Ovary (tissue), 7 donors: ENCODE measurements at regions not wholly inside any gene's neighbourhood (a gene's known extent, or its start where the extent isn't known, plus 50 kb on each side); places are given as distances from the start of the nearest gene placed in this dataset.

ENCODE experiments used
- DNase-seq, 5 donors: peaks; one replicate each; pipeline ENCODE4 v3.0.0-alpha.2; 2019 to 2020
- H3K27ac ChIP-seq, 2 donors: fragments of 200-600 bp; one replicate each; pipeline versions ENCODE4 v1.5.1 to v1.8.0; 2019 to 2022
- H3K27me3 ChIP-seq: fragments of 200-600 bp; one replicate; pipeline ENCODE4 v1.8.0; 2022
- H3K36me3 ChIP-seq: fragments of 200-600 bp; sonication (generic); one replicate; pipeline ENCODE4 v1.5.1; 2019
- H3K4me1 ChIP-seq: one replicate; pipeline ENCODE4 v1.8.1; 2013; ENCODE audit warnings: mild to moderate bottlenecking, moderate library complexity; ENCODE audit not compliant: insufficient read depth
- H3K4me3 ChIP-seq: fragments of 200-600 bp; sonication (generic); one replicate; pipeline ENCODE4 v1.5.1; 2017
- H3K9me3 ChIP-seq, 2 donors: fragments of 200-600 bp in 1 of 2; sonication (generic) in 1 of 2; one replicate each; pipeline versions ENCODE4 v1.5.1 to v1.8.1; 2013 to 2019; ENCODE audit warnings: mild to moderate bottlenecking in 1 of 2, moderate library complexity in 1 of 2
- CTCF ChIP-seq, 3 donors: fragments of 450-650 bp in 2 of 3; fragments of 200-600 bp in 1 of 3; IDR thresholded peaks; one replicate each; pipeline versions ENCODE4 v1.5.1 to v1.8.0; 2016 to 2022; ENCODE audit warnings: antibody characterized with exemption in 3 of 3, mild to moderate bottlenecking in 1 of 3
- EP300 ChIP-seq: sonication (generic); formaldehyde crosslinking; IDR thresholded peaks from one replicate; pipeline ENCODE4 v1.6.1; 2017; ENCODE audit warnings: antibody characterized with exemption
- POLR2A ChIP-seq: fragments of 450-650 bp; IDR thresholded peaks from one replicate; pipeline ENCODE4 v1.6.1; 2017; ENCODE audit warnings: antibody characterized with exemption, mild to moderate bottlenecking, moderate library complexity
- WGBS, 3 donors: extraction: QIAGEN DNeasy Blood & Tissue Kit in 1 of 3; methylation state at CpG; one replicate each; pipeline versions ENCODE4 v1.1.5 to v1.1.7; 2013 to 2017; 5-methylcytosine and 5-hydroxymethylcytosine counted together
- intact Hi-C, 4 donors: fragments of 100-400 bp; cut with DNase I; formaldehyde crosslinking; loops; one replicate each; pipeline versions ENCODE4 v1.11.0 to v1.15.1; 2022 to 2023
- donor health status: DM: no; HTN: no; CAD: no; lungs with moderate emphysema.
- donor health status: DM: no; HTN: no; CAD: no.
- donor health status: Bipolar disorder and iron deficiency.
- donor health status: DM: no; HTN: no; CAD: no.
- donor health status: DM: yes; HTN: yes; CAD: no.

- TF ChIP-seq EP300 (no peak), POLR2A (no peak), CTCF (IDR thresholded peaks at IDR 0.05) (no peak)
- H3K36me3 ChIP-seq: no peaks in the 10 kb centered on the region
- WGBS, 3 donors: 36 to 41% (median 39%) methylated on average over 5 of the region's 5 CpGs
Measured at GRCh38 chr3:22159004-22159695, 408.1 kb upstream of the ZNF385D start.

DNA sequence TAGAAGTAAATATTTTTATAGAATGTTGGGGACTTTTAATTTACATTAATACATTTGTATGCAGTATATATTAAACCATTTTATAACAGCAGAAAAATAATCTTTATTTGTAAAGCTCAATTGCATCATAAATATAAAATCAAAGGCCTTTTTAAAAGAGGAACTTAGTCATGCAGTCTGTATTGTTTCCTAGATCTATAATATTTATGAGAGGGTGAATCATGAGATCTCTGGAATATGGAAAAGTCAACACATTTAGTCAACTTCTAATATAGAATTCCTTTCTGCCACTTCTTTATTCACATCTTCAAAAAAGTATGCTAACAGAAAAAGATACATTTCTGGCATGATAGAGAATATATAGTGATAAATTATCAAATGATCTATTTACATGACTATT is 410.3 kb upstream of the ZNF385D start:
- Histone ChIP-seq H3K4me3 (no peak overlapping the region), H3K36me3 (no peaks in the 10 kb centered on the region), H3K27ac (no peak overlapping the region), H3K9me3 (no peaks in the 10 kb centered on the region), H3K4me1 (no peaks in the 10 kb centered on the region), H3K27me3 (no peaks in the 10 kb centered on the region)
- TF ChIP-seq EP300 (no peak), POLR2A (no peak), CTCF (IDR thresholded peaks at IDR 0.05) (no peak)
- DNase-seq: no peak
- intact Hi-C loops: no loop called here

More at GRCh38 chr3:22159004-22159695, 408.1 kb upstream of the ZNF385D start:
- H3K4me1 ChIP-seq: no peaks in the 10 kb centered on the region
- DNase-seq: no peak
- no peak overlapping the region for H3K4me3 ChIP-seq
- intact Hi-C loops: no loop called here
- no peaks in the 10 kb centered on the region for H3K27me3 ChIP-seq
- H3K9me3 ChIP-seq: no peaks in the 10 kb centered on the region
- no peak overlapping the region for H3K27ac ChIP-seq

GRCh38 chr3:22170370-22170769 is 419.4 kb upstream of the ZNF385D start:
- TF ChIP-seq EP300 (no peak), POLR2A (no peak), CTCF (IDR thresholded peaks at IDR 0.05) (no peak)
- Histone ChIP-seq H3K36me3 (no peaks in the 10 kb centered on the region), H3K4me3 (no peak overlapping the region), H3K9me3 (no peaks in the 10 kb centered on the region), H3K4me1 (no peaks in the 10 kb centered on the region), H3K27ac (no peak overlapping the region), H3K27me3 (no peaks in the 10 kb centered on the region)
- intact Hi-C loops: loop anchor here in 1 of 4 donors (5.0 kb wide), 1 partner anchor 792 kb away; no protein-coding TSS in a partner anchor
- WGBS, 3 donors: 81 to 94% (median 87%) methylated on average over 1 of the region's 1 CpG
- no peak for DNase-seq

DNA sequence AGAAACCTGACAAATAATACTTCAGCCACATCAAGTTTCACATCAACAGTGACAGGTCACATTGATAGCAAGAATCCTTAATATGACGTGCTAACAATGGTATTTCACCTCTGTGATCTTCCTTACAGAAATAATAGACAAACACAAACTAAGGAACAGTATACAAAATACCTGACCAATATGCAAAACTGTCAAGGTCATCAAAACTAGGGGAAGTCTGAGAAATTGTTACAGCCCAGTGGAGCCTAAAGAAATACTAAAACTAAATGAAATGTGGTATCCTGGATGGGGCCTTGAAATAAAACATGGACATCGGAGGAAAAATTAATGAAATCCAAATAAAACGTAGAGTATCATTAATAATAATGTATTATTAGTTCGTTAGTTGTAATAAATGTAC is 422.0 kb upstream of the ZNF385D start:
- no peaks in the 10 kb centered on the region for H3K4me1 ChIP-seq
- intact Hi-C loops: loop anchor here in 1 of 4 donors (5.0 kb wide), 1 partner anchor 789 kb away; no protein-coding TSS in a partner anchor
- no peak overlapping the region for H3K4me3 ChIP-seq
- TF ChIP-seq CTCF (IDR thresholded peaks at IDR 0.05): no peak
- no peak for TF ChIP-seq EP300
- TF ChIP-seq POLR2A: no peak
- H3K27ac ChIP-seq: no peak overlapping the region
- DNase-seq: no peak
- WGBS, 3 donors: 65 to 86% (median 70%) methylated on average over 4 of the region's 4 CpGs
- H3K9me3 ChIP-seq: no peaks in the 10 kb centered on the region
- no peaks in the 10 kb centered on the region for H3K36me3 ChIP-seq
- no peaks in the 10 kb centered on the region for H3K27me3 ChIP-seq
